GM23338 (cell line): ENCODE measurements at regions not wholly inside any gene's neighbourhood (a gene's known extent, or its start where the extent isn't known, plus 50 kb on each side); places are given as distances from the start of the nearest gene placed in this dataset.

Experiments
- ATAC-seq: fragments of 200-7000 bp; cut with Tn5 transposase; 3 replicates; pipeline ENCODE4 v1.9.1; 2020
- DNase-seq: peaks from one replicate; pipeline ENCODE4 v3.0.0-alpha.2; 2015; ENCODE audit warnings: low spot score
- H2AFZ ChIP-seq: fragments of 200-600 bp; sonication (generic); 2 replicates; pipeline ENCODE4 v1.8.0; 2016; ENCODE audit warnings: antibody characterized with exemption, mild to moderate bottlenecking, moderate library complexity
- H3F3A ChIP-seq: fragments of 200-600 bp; sonication (generic); replicated peaks from 2 replicates; pipeline ENCODE4 v1.8.0; 2017; ENCODE audit warnings: antibody characterized with exemption, mixed run types, low read depth
- H3K27ac ChIP-seq: fragments of 200-600 bp; sonication (generic); 2 replicates; pipeline ENCODE4 v1.6.1; 2016; ENCODE audit warnings: low read depth
- H3K27me3 ChIP-seq: fragments of 200-600 bp; sonication (generic); 2 replicates; pipeline ENCODE4 v1.8.0; 2016; ENCODE audit warnings: mild to moderate bottlenecking, mixed run types, moderate library complexity; ENCODE audit not compliant: insufficient read depth
- H3K36me3 ChIP-seq: fragments of 200-600 bp; sonication (generic); 2 replicates; pipeline ENCODE4 v1.8.0; 2016; ENCODE audit warnings: mild to moderate bottlenecking; ENCODE audit not compliant: insufficient read depth
- H3K4me1 ChIP-seq: fragments of 200-600 bp; sonication (generic); 2 replicates; pipeline ENCODE4 v1.8.0; 2016; ENCODE audit warnings: mild to moderate bottlenecking, moderate library complexity; ENCODE audit not compliant: insufficient read depth
- H3K4me2 ChIP-seq: fragments of 200-600 bp; sonication (generic); 2 replicates; pipeline ENCODE4 v1.7.1; 2017; ENCODE audit warnings: mixed run types
- H3K4me3 ChIP-seq: fragments of 200-600 bp; sonication (generic); 2 replicates; pipeline ENCODE4 v1.6.1; 2016; ENCODE audit warnings: mixed run types
- H3K79me2 ChIP-seq: fragments of 200-600 bp; sonication (generic); replicated peaks from 2 replicates; pipeline ENCODE4 v1.8.0; 2017; ENCODE audit warnings: mild to moderate bottlenecking; ENCODE audit not compliant: insufficient read depth
- H3K9me2 ChIP-seq: fragments of 200-600 bp; sonication (generic); 2 replicates; pipeline ENCODE4 v1.8.0; 2017; ENCODE audit not compliant: insufficient read depth
- H4K20me1 ChIP-seq: fragments of 200-600 bp; sonication (generic); replicated peaks from 2 replicates; pipeline ENCODE4 v1.8.0; 2017; ENCODE audit warnings: mild to moderate bottlenecking; ENCODE audit not compliant: insufficient read depth
- H3K27ac Mint-ChIP-seq: 2 replicates; pipeline ENCODE4 v1.8.0; 2020; ENCODE audit warnings: inconsistent platforms, mild to moderate bottlenecking, moderate library complexity, mixed read lengths
- H3K27me3 Mint-ChIP-seq: 3 replicates; pipeline ENCODE4 v1.8.0; 2022; ENCODE audit warnings: low read depth, mild to moderate bottlenecking, moderate library complexity, mixed read lengths, inconsistent platforms; ENCODE audit not compliant: insufficient read depth, poor library complexity
- H3K36me3 Mint-ChIP-seq: 3 replicates; pipeline ENCODE4 v1.8.0; 2021; ENCODE audit warnings: low read depth, mild to moderate bottlenecking, inconsistent platforms, moderate library complexity, mixed read lengths
- H3K4me1 Mint-ChIP-seq: 3 replicates; pipeline ENCODE4 v1.8.0; 2020; ENCODE audit warnings: mild to moderate bottlenecking, inconsistent platforms, mixed read lengths
- H3K4me3 Mint-ChIP-seq: 3 replicates; pipeline ENCODE4 v1.8.0; 2021; ENCODE audit warnings: moderate library complexity, mild to moderate bottlenecking, inconsistent platforms, mixed read lengths
- H3K9me3 Mint-ChIP-seq: 3 replicates; pipeline ENCODE4 v1.8.0; 2020; ENCODE audit warnings: moderate library complexity, mild to moderate bottlenecking, inconsistent platforms, mixed read lengths
- CTCF ChIP-seq, 2 experiments: fragments of 200-600 bp in 1 of 2; sonication (generic) in 1 of 2; conservative IDR thresholded peaks; 2 replicates each; pipeline versions ENCODE4 v1.5.1 to v1.6.1; 2016 to 2017; ENCODE audit warnings: antibody characterized with exemption in 2 of 2, low read depth in 2 of 2, mild to moderate bottlenecking in 2 of 2, moderate library complexity in 1 of 2
- EZH2 ChIP-seq: fragments of 200-600 bp; sonication (generic); IDR thresholded peaks from one replicate; pipeline ENCODE4 v1.8.0; 2017; ENCODE audit warnings: antibody characterized with exemption, mild to moderate bottlenecking, low read depth; ENCODE audit not compliant: unreplicated experiment
- EZH2phosphoT487 ChIP-seq: fragments of 200-600 bp; sonication (generic); IDR thresholded peaks from one replicate; pipeline ENCODE4 v1.8.1; 2018; ENCODE audit warnings: antibody characterized with exemption; ENCODE audit not compliant: unreplicated experiment
- NANOG ChIP-seq: IDR thresholded peaks from 2 replicates; pipeline ENCODE4 v1.6.1; 2016; ENCODE audit warnings: antibody characterized with exemption, borderline replicate concordance
- POLR2AphosphoS5 ChIP-seq: IDR thresholded peaks from 2 replicates; pipeline ENCODE4 v1.6.1; 2016; ENCODE audit warnings: antibody characterized with exemption, low read depth
- STAT1 ChIP-seq: IDR thresholded peaks from one replicate; pipeline ENCODE4 v1.6.1; 2016; ENCODE audit warnings: antibody characterized with exemption; ENCODE audit not compliant: unreplicated experiment
- ZNF462 ChIP-seq: fragments of 250-450 bp; sonication (Bioruptor Pico); IDR thresholded peaks from 2 replicates; pipeline ENCODE4 v1.5.0; 2020; ENCODE audit warnings: mild to moderate bottlenecking, moderate library complexity

GRCh38 chr10:33800986-33801385, 466.5 kb upstream of the NRP1 start:
- Histone ChIP-seq H2AFZ (no peak overlapping the region; the same call in 1 of the 2 replicates), H3K36me3 (no peaks in the 10 kb centered on the region; the same call in 1 of the 2 replicates), H3K79me2 (no peaks in the 10 kb centered on the region), H3K27me3 (no peaks in the 10 kb centered on the region), H3K9me2 (0 out of 2 replicates have a peak, but pooled peaks cover 6% of the 10 kb centered on the region), H3K4me1 (peaks cover 4% of the 10 kb centered on the region; the same call in 1 of the 2 replicates), H3K27ac (no peak overlapping the region), H3K4me3 (no peak overlapping the region), H3F3A (no peaks in the 10 kb centered on the region), H3K4me2 (no peak overlapping the region), H4K20me1 (no peaks in the 10 kb centered on the region)
- TF ChIP-seq EZH2 (no peak), POLR2AphosphoS5 (no peak), NANOG (no peak), STAT1 (no peak), ZNF462 (CRISPR knock-in tag) (no peak), CTCF (conservative IDR thresholded peaks at IDR 0.05; ENCODE audit: low read depth in 2 of 2) (no peak), EZH2phosphoT487 (no peak)
- ATAC-seq (no peak), DNase-seq (no peak)
- H3K9me3 Mint-ChIP-seq: no peaks in the 10 kb centered on the region
- no peaks in the 10 kb centered on the region for H3K36me3 Mint-ChIP-seq
- H3K27ac Mint-ChIP-seq: no peak overlapping the region
- H3K27me3 Mint-ChIP-seq: no peaks in the 10 kb centered on the region
- peaks cover 12% of the 10 kb centered on the region for H3K4me1 Mint-ChIP-seq
- H3K4me3 Mint-ChIP-seq: no peak overlapping the region
